Duodenal mucosa (tissue), 2 donors: ENCODE measurements at regions not wholly inside any gene's neighbourhood (a gene's known extent, or its start where the extent isn't known, plus 50 kb on each side); places are given as distances from the start of the nearest gene placed in this dataset.
"Not testable (repeated sequence)": the region's sequence is repeated elsewhere in the genome, so short reads cannot be mapped to it uniquely, and the experiment has no call there.

Experiments
- H3K27ac ChIP-seq: one replicate; pipeline ENCODE4 v1.7.0; 2013; ENCODE audit warnings: low read depth, low read length
- H3K27me3 ChIP-seq, 2 donors: one replicate each; pipeline ENCODE4 v1.7.0; 2013; ENCODE audit warnings: low read length in 2 of 2, control low read depth in 1 of 2; ENCODE audit not compliant: insufficient read depth in 2 of 2, control insufficient read depth in 1 of 2
- H3K36me3 ChIP-seq, 2 donors: one replicate each; pipeline ENCODE4 v1.7.0; 2013; ENCODE audit warnings: low read length in 2 of 2, control low read depth in 1 of 2; ENCODE audit not compliant: insufficient read depth in 2 of 2, control insufficient read depth in 1 of 2
- H3K4me1 ChIP-seq, 2 donors: one replicate each; pipeline ENCODE4 v1.7.0; 2013; ENCODE audit warnings: low read length in 2 of 2, control low read depth in 1 of 2; ENCODE audit not compliant: insufficient read depth in 2 of 2, control insufficient read depth in 1 of 2
- H3K4me3 ChIP-seq, 2 donors: one replicate each; pipeline ENCODE4 v1.7.0; 2013; ENCODE audit warnings: low read length in 2 of 2, low read depth in 1 of 2
- H3K9ac ChIP-seq, 2 donors: one replicate each; pipeline ENCODE4 v1.7.0; 2013; ENCODE audit warnings: low read length in 2 of 2, low read depth in 1 of 2
- H3K9me3 ChIP-seq, 2 donors: one replicate each; pipeline ENCODE4 v1.7.0; 2013; ENCODE audit warnings: low read length in 2 of 2, control low read depth in 1 of 2; ENCODE audit not compliant: control insufficient read depth in 1 of 2

DNA sequence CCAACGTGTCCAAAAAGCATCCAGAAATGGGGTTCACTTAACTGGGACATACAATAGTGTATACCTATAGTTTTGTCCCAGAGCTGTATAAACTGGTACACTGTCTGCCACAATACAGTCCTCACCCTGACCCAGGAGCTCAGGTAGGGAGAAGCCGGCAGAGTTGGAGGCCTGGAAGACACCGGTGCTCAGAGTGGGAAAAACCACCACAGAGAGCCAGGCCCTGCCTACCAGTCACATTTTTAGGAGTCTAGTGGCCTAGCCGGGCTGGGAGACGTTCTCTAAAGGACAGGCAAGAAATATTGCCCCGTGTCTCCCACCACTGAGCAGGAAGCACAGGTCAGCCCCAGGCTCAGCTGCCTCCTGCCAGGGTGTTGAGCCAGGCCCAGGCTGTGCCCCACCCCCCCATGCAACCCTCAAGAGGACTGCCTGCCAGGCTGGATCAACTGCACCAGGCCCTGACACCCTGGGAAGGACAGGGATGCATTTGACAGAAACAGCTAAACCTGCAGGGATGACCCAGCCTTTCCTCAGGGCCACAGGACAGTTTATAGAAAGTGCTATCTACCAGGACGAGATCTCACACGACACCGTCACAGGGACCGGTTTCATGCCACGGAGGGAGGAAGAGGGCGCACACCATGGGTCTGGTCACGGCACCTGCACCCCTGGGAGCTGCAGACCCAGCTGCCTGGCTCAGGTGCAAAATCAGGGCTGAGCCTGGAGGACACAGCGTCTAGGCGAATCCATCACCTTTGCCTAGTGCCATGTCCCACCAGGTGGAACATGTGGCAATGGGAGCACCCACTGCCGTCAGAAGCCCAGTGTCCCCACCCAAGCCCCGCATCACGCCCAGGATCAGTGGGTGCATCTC is 89.9 kb downstream of the TMEM18 start:
- Histone ChIP-seq H3K4me1 (peaks cover 0 to 4% of the 10 kb centered on the region in 2 donors), H3K27ac (no peak overlapping the region), H3K4me3 (no peak overlapping the region), H3K27me3 (no peaks in the 10 kb centered on the region), H3K9me3 (no peaks in the 10 kb centered on the region), H3K36me3 (no peaks in the 10 kb centered on the region), H3K9ac (no peak overlapping the region)

DNA sequence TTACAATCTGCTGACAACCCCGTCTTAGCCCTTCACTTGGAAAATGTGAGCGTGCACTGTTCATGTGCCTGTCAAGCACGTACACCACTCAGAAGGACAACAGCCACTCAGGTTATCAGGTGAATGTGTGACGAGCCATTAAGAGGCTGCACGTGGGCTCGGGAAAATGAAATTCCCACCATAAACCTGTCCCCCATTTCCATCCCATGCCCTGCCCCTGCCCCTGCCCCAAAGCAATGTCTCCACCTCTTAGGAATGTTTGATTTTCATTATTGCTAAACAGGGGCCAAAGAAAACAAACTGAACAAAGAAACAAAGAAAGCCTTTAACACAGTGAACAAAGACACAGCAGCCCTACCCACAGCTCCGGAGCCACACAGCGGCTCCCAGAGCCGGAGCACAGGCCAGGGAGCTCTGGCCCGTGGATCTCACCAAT is 90.5 kb downstream of the TMEM18 start:
- H3K27ac ChIP-seq = no peak overlapping the region
- H3K9ac ChIP-seq = no peak overlapping the region
- no peaks in the 10 kb centered on the region for H3K27me3 ChIP-seq
- H3K36me3 ChIP-seq = no peaks in the 10 kb centered on the region
- no peak overlapping the region for H3K4me3 ChIP-seq
- no peaks in the 10 kb centered on the region for H3K9me3 ChIP-seq
- H3K4me1 ChIP-seq = peaks cover 0 to 4% of the 10 kb centered on the region in 2 donors

GRCh38 chr2:584863-585823 is 92.1 kb downstream of the TMEM18 start:
- H3K27ac ChIP-seq = no peak overlapping the region
- H3K27me3 ChIP-seq = no peaks in the 10 kb centered on the region
- no peaks in the 10 kb centered on the region for H3K9me3 ChIP-seq
- no peak overlapping the region for H3K9ac ChIP-seq
- peaks cover 0 to 4% of the 10 kb centered on the region in 2 donors for H3K4me1 ChIP-seq
- H3K4me3 ChIP-seq = no peak overlapping the region
- no peaks in the 10 kb centered on the region for H3K36me3 ChIP-seq

- no peaks in the 10 kb centered on the region for H3K9me3 ChIP-seq
- H3K27ac ChIP-seq = no peak overlapping the region
- no peaks in the 10 kb centered on the region for H3K36me3 ChIP-seq
- no peak overlapping the region for H3K4me3 ChIP-seq
- H3K27me3 ChIP-seq = no peaks in the 10 kb centered on the region
- H3K4me1 ChIP-seq = peaks cover 0 to 4% of the 10 kb centered on the region in 2 donors
- no peak overlapping the region for H3K9ac ChIP-seq
Observed at GRCh38 chr2:583666-584065, 93.5 kb downstream of the TMEM18 start.

DNA sequence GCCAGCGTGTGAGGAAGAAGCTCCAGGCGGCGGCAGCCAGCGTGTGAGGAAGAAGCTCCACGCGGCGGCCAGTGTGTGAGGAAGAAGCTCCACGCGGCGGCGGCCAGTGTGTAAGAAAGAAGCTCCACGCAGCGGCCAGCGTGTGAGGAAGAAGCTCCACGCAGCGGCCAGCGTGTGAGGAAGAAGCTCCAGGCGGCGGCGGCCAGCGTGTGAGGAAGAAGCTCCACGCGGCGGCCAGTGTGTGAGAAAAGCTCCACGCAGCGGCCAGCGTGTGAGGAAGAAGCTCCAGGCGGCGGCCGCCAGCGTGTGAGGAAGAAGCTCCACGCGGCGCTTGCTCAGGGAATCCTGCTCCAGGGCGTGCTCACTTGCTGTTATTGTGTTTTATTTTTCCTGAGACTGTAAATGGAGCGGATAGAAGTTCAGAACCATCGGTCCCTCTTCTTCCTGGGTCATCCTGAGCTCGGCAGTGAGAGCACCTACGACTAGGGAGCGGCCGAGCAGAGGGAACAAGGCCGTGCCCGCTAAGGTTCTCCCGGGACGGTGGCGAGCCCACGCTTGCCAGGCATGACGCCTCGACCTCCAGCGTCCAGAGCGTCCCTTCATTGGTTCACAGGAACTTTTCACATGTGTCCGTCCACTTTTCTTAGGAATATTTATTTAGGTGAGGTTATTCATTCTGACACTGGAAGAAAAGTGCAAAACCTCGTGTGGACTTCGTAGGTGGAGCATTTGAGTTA is 94.2 kb downstream of the TMEM18 start:
- Histone ChIP-seq H3K4me1 (peaks cover 0 to 4% of the 10 kb centered on the region in 2 donors), H3K27me3 (no peaks in the 10 kb centered on the region), H3K27ac (no peak overlapping the region), H3K9ac (no peak overlapping the region), H3K4me3 (no peak overlapping the region), H3K36me3 (no peaks in the 10 kb centered on the region), H3K9me3 (no peaks in the 10 kb centered on the region)

- not testable (repeated sequence) for H3K27ac ChIP-seq, H3K36me3 ChIP-seq, H3K9me3 ChIP-seq, H3K27me3 ChIP-seq, H3K9ac ChIP-seq, H3K4me3 ChIP-seq, H3K4me1 ChIP-seq
Observed at GRCh38 chr2:582289-582688, 94.9 kb downstream of the TMEM18 start.

DNA sequence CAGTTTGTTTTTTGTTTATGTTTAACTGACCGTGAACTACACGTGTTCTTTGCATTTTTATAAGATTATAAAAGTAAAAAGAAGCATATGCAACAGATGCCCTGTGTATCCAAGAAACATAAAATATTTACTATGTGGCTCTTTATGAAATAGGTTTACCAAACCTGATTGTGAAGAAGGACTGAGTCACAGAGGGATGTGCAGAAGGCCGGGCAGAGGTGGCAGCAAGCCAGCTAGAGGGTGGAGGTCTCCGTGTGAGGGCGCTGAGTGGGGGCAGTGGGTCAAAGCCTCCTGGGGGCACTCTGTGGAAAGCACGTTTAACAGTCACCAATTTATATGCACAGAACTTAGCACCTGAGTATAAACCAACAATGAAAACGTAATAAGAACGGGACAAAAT is 97.2 kb downstream of the TMEM18 start:
- H3K9me3 ChIP-seq = no peaks in the 10 kb centered on the region
- H3K4me1 ChIP-seq = no peaks in the 10 kb centered on the region
- no peaks in the 10 kb centered on the region for H3K36me3 ChIP-seq

DNA sequence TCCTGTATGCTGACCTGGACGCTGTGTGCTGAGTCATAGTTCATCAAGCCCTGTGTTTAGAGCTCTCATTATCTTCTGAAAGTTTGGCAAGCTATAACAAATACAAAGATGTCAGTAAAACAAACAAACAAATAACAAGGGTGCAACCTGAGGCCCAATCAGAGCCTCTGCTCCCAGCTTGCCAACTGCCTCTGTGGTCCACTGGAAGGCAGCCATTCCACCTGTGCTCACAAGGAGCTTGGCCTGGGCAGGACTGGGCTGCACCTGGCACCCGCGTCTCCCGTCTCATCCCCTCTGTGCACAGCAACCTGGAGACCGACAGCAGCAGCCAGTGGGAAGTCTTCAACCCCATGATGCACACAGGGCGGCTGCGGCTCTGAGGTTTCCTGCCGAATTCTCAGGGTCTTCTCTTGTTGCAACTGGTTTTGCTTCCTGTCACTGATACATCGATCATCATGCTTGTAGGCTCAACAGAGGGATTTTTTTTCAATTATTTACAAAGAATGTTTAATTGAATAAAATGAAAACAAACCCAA is 97.8 kb downstream of the TMEM18 start:
- H3K36me3 ChIP-seq = no peaks in the 10 kb centered on the region

More for the DNA sequence above, 97.2 kb downstream of the TMEM18 start:
- Histone ChIP-seq H3K4me3 (no peak overlapping the region), H3K9ac (no peak overlapping the region), H3K27ac (no peak overlapping the region), H3K27me3 (no peaks in the 10 kb centered on the region)

GRCh38 chr2:576292-576691 is 100.9 kb downstream of the TMEM18 start:
- Histone ChIP-seq H3K9me3 (no peaks in the 10 kb centered on the region), H3K4me3 (no peak overlapping the region)

More for the DNA sequence above, 97.8 kb downstream of the TMEM18 start:
- no peaks in the 10 kb centered on the region for H3K4me1 ChIP-seq
- H3K9me3 ChIP-seq = no peaks in the 10 kb centered on the region
- no peak overlapping the region for H3K4me3 ChIP-seq
- H3K27me3 ChIP-seq = no peaks in the 10 kb centered on the region
- no peak overlapping the region for H3K27ac ChIP-seq
- no peak overlapping the region for H3K9ac ChIP-seq

More at GRCh38 chr2:576292-576691, 100.9 kb downstream of the TMEM18 start:
- H3K27me3 ChIP-seq = no peaks in the 10 kb centered on the region
- H3K9ac ChIP-seq = no peak overlapping the region
- no peaks in the 10 kb centered on the region for H3K4me1 ChIP-seq
- H3K27ac ChIP-seq = no peak overlapping the region
- no peaks in the 10 kb centered on the region for H3K36me3 ChIP-seq
